ENCODE measurements at regions not wholly inside any gene's neighbourhood (a gene's known extent, or its start where the extent isn't known, plus 50 kb on each side); places are given as distances from the start of the nearest gene placed in this dataset.

- POLR2A ChIA-PET = no interaction called here
- H3K36me3 ChIP-seq (ENCODE audit: control insufficient read depth in 2 of 2, insufficient read depth in 1 of 2, low read length in 2 of 2) = no peaks in the 10 kb centered on the region
- H3K4me3 ChIP-seq (ENCODE audit: low read depth, low read length) = no peak overlapping the region
- no peak overlapping the region for H3K27ac ChIP-seq (ENCODE audit: extremely low read depth, low read depth, low read length)
- H3K9me3 ChIP-seq (ENCODE audit: control insufficient read depth, insufficient read depth, low read depth, low read length) = no peaks in the 10 kb centered on the region
- H3K4me1 ChIP-seq (ENCODE audit: control insufficient read depth, insufficient read depth, low read length) = no peaks in the 10 kb centered on the region
- TF ChIP-seq ZBTB1 (tag by site-specific recombination; IDR thresholded peaks at IDR 0.05) (no peak), ZNF544 (tag by site-specific recombination; IDR thresholded peaks at IDR 0.05) (no peak), ZNF155 (tag by site-specific recombination; IDR thresholded peaks at IDR 0.05) (no peak), ZFP37 (tag by site-specific recombination; IDR thresholded peaks at IDR 0.05) (no peak), ZNF366 (tag by site-specific recombination; conservative IDR thresholded peaks at IDR 0.05) (no peak)
- CTCF ChIA-PET = no interaction called here
Measured at GRCh38 chr3:61357902-61358301, 106.7 kb upstream of the FHIT start.

DNA sequence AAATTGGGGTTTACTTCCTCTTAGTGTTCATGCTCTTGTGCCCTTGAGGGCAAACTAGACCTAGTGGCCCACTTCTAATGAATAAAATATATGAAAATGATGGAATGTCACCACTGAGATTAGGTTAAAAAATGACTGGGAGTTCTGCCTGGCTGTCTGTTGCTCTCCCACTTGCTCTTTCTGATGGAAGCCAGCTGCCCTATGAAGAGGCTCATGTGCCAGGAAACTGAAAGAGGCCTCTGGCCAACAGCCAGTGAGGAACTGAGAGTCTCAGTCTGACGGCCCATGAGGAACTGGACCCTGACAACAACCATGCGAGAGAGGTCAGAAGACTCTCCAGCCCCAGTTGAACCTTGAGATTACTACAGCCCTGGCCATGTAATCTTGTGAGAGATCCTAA lies 107.1 kb upstream of the FHIT start:
- Histone ChIP-seq H3K27ac (ENCODE audit: extremely low read depth, low read depth, low read length) (no peak overlapping the region), H3K36me3 (ENCODE audit: control insufficient read depth in 2 of 2, insufficient read depth in 1 of 2, low read length in 2 of 2) (no peaks in the 10 kb centered on the region), H3K4me3 (ENCODE audit: low read depth, low read length) (no peak overlapping the region), H3K4me1 (ENCODE audit: control insufficient read depth, insufficient read depth, low read length) (no peaks in the 10 kb centered on the region), H3K9me3 (ENCODE audit: control insufficient read depth, insufficient read depth, low read depth, low read length) (no peaks in the 10 kb centered on the region)
- POLR2A ChIA-PET = no interaction called here
- CTCF ChIA-PET = no interaction called here
- no peak for TF ChIP-seq ZNF354C (tag by site-specific recombination; IDR thresholded peaks at IDR 0.05; ENCODE audit: borderline replicate concordance, low read depth)
- no peak for TF ChIP-seq ZBTB11 (tag by site-specific recombination; conservative IDR thresholded peaks at IDR 0.05; ENCODE audit: low read depth)
- no peak for TF ChIP-seq ZNF664 (tag by site-specific recombination; IDR thresholded peaks at IDR 0.05)
- TF ChIP-seq ZNF155 (tag by site-specific recombination; IDR thresholded peaks at IDR 0.05) = no peak
- TF ChIP-seq ZNF169 (tag by site-specific recombination; IDR thresholded peaks at IDR 0.05) = no peak
- TF ChIP-seq, protein P1, sequence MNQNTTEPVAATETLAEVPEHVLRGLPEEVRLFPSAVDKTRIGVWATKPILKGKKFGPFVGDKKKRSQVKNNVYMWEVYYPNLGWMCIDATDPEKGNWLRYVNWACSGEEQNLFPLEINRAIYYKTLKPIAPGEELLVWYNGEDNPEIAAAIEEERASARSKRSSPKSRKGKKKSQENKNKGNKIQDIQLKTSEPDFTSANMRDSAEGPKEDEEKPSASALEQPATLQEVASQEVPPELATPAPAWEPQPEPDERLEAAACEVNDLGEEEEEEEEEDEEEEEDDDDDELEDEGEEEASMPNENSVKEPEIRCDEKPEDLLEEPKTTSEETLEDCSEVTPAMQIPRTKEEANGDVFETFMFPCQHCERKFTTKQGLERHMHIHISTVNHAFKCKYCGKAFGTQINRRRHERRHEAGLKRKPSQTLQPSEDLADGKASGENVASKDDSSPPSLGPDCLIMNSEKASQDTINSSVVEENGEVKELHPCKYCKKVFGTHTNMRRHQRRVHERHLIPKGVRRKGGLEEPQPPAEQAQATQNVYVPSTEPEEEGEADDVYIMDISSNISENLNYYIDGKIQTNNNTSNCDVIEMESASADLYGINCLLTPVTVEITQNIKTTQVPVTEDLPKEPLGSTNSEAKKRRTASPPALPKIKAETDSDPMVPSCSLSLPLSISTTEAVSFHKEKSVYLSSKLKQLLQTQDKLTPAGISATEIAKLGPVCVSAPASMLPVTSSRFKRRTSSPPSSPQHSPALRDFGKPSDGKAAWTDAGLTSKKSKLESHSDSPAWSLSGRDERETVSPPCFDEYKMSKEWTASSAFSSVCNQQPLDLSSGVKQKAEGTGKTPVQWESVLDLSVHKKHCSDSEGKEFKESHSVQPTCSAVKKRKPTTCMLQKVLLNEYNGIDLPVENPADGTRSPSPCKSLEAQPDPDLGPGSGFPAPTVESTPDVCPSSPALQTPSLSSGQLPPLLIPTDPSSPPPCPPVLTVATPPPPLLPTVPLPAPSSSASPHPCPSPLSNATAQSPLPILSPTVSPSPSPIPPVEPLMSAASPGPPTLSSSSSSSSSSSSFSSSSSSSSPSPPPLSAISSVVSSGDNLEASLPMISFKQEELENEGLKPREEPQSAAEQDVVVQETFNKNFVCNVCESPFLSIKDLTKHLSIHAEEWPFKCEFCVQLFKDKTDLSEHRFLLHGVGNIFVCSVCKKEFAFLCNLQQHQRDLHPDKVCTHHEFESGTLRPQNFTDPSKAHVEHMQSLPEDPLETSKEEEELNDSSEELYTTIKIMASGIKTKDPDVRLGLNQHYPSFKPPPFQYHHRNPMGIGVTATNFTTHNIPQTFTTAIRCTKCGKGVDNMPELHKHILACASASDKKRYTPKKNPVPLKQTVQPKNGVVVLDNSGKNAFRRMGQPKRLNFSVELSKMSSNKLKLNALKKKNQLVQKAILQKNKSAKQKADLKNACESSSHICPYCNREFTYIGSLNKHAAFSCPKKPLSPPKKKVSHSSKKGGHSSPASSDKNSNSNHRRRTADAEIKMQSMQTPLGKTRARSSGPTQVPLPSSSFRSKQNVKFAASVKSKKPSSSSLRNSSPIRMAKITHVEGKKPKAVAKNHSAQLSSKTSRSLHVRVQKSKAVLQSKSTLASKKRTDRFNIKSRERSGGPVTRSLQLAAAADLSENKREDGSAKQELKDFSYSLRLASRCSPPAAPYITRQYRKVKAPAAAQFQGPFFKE (tag by site-specific recombination; IDR thresholded peaks at IDR 0.05; ENCODE audit: borderline replicate concordance) = no peak
- no peak for TF ChIP-seq ZBTB6 (tag by site-specific recombination; IDR thresholded peaks at IDR 0.05)
- no peak for TF ChIP-seq ZNF639 (tag by site-specific recombination; IDR thresholded peaks at IDR 0.05)
- TF ChIP-seq, protein P2, sequence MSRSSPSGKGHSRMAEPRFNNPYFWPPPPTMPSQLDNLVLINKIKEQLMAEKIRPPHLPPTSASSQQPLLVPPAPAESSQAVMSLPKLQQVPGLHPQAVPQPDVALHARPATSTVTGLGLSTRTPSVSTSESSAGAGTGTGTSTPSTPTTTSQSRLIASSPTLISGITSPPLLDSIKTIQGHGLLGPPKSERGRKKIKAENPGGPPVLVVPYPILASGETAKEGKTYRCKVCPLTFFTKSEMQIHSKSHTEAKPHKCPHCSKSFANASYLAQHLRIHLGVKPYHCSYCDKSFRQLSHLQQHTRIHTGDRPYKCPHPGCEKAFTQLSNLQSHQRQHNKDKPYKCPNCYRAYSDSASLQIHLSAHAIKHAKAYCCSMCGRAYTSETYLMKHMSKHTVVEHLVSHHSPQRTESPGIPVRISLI (tag by site-specific recombination; IDR thresholded peaks at IDR 0.05) = no peak
- TF ChIP-seq ZNF558 (tag by site-specific recombination; IDR thresholded peaks at IDR 0.05) = no peak
- TF ChIP-seq ZNF768 (tag by site-specific recombination; IDR thresholded peaks at IDR 0.05) = no peak

All from HEK293 (cell line).